ENCODE measurements at regions not wholly inside any gene's neighbourhood (a gene's known extent, or its start where the extent isn't known, plus 50 kb on each side); places are given as distances from the start of the nearest gene placed in this dataset.

DNA sequence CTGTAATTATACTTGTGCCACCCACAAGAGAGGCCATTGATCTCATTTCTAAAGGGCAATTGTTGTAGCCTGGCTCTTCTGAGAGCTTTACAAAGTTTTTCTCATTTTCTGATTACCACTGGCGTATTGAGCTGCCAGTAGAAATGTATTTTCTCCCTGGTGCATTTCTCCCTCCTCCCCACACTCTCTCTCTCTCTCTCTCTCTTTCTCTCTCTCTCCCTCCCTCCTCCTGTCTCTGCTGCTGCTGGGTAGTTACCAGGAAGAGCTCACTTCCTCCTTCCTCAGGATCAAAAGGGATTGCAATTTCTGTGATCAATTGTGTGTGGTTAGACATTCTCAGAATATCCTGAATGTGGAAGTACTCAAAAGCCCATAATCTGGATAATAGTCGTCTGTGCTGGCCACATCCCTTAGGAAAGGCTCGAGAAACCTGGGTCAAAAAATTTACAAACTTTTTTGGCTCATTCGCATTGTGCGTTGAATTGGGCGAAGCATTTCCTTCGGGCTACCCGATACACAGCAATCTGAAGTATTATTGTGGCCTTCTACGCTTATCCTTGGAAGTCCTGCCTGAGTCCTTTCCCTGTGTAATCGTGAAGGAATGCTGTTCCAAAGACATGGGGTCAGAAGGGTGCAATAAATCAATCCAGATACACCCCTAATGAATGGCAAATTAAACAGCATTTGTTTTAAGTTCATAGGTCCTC, 254.8 kb downstream of the MSRB3 start:
- TF ChIP-seq, protein P1, sequence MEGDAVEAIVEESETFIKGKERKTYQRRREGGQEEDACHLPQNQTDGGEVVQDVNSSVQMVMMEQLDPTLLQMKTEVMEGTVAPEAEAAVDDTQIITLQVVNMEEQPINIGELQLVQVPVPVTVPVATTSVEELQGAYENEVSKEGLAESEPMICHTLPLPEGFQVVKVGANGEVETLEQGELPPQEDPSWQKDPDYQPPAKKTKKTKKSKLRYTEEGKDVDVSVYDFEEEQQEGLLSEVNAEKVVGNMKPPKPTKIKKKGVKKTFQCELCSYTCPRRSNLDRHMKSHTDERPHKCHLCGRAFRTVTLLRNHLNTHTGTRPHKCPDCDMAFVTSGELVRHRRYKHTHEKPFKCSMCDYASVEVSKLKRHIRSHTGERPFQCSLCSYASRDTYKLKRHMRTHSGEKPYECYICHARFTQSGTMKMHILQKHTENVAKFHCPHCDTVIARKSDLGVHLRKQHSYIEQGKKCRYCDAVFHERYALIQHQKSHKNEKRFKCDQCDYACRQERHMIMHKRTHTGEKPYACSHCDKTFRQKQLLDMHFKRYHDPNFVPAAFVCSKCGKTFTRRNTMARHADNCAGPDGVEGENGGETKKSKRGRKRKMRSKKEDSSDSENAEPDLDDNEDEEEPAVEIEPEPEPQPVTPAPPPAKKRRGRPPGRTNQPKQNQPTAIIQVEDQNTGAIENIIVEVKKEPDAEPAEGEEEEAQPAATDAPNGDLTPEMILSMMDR (IDR thresholded peaks at IDR 0.05; ENCODE audit: insufficient read depth, low read depth, low read length): no peak
- DNase-seq (ENCODE audit: low read depth): peak; percentile 79
- H3K4me3 ChIP-seq (ENCODE audit: low read depth, low read length): no peak overlapping the region

DNA sequence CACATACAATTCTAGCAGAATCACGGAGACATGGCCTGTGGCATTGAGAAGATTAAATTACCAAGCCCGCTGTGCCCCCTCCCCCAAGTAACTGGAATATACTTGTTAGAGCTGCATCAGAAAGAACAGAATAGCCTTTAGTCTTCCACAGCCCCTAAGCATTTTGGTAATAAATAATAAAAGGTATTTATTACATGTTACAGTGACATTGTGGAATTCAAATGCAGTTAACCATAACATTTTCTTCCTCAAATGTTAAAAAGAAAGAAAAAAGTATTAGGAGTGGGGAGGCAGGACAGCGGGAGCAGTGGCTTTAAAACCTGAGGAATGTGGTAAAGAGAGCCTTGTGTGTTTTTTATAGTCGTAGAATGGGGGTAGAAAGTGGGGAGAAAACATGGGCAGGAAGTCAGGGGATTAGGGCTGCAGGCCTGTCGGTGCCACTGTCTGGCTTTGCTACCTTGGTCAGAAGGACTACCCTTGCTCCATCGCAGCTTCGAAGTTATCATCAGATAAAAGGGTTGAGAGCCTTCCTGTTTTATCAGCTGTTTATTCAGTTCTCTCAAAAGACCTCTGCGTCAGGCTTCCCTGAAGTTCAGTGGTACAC, 255.9 kb downstream of the MSRB3 start:
- peak; percentile 92 for DNase-seq (ENCODE audit: low read depth)
- TF ChIP-seq, protein P1 (IDR thresholded peaks at IDR 0.05; ENCODE audit: insufficient read depth, low read depth, low read length): no peak
- no peak overlapping the region for H3K4me3 ChIP-seq (ENCODE audit: low read depth, low read length)

DNA sequence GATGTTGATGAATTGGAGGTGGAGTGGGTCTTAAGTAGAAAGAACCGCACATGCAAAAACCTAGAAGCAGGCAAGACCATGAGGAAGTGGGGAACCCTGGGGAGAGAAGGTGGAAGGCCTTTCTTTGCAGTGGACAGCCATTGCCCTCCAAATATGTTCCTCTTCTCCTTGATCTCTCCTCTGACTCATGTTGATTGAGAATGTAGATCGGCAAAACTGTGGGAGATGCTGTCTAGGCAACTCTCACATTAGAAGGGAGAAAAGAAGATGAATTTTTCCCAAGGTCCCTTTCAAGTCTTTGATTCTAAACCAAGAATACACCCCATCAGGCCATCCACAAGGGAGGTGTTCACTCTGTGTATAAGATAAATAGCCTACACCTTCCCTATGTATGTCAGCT, 257.5 kb downstream of the MSRB3 start:
- DNase-seq (ENCODE audit: low read depth): no peak
- H3K4me3 ChIP-seq (ENCODE audit: low read depth, low read length): no peak overlapping the region
- TF ChIP-seq, protein P1 (IDR thresholded peaks at IDR 0.05; ENCODE audit: insufficient read depth, low read depth, low read length): no peak

DNA sequence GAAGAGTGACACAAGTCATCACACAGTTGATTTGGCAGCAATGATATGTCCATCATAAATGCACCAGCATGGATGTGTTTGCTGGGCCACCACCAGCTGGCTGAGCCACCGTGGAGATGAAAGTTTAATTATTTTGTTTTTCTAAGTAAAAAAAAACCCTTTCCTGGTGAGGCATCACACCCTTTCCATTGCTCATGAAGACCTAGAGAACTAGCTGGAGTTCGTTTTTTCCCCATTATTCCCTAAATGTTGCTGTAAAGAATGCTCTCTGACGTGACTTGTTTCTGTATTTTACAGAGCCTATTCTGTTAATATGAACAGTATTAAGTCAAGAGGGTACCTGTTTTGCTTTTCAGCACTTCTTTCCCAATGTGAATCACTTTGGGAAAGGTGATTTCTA, 257.9 kb downstream of the MSRB3 start:
- no peak for DNase-seq (ENCODE audit: low read depth)
- no peak overlapping the region for H3K4me3 ChIP-seq (ENCODE audit: low read depth, low read length)
- TF ChIP-seq, protein P1 (IDR thresholded peaks at IDR 0.05; ENCODE audit: insufficient read depth, low read depth, low read length): no peak

DNA sequence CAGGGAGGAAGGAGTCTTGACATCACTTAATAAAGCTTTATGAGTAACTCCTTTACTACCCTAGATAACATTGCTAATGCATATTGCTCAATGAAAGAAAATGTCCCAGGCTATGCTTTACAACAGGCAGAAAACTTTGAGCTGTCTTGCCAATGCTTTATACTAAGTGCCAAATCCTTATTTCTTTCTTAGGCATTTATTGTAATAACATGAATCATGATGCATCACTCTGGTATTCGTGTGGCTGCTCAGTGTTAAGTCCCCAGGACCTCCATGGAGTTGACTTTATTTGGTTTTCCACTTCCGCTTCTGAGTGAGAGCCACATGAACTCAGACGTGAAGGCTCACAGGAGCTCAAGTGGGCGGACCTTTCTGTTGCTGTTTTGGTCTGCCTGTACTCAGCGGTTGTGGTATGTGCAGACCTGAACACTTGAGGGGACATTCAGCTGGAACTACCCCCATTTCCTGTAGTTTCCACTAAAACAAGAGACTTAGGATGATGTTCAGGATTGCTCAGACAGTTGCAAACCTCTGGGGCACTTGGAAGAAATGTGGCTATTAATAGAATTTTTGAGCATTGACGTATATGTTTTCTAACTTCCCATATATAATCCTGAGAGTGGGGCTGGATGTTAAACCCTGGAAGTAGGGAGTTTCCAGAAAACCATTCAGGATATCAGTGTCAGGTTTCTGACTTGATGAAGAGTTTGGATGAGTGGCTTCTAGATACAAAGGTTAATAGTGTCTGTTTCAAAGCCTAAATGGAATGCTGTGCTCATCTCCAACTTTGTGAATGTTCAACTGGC, 258.6 kb downstream of the MSRB3 start:
- TF ChIP-seq, protein P1 (IDR thresholded peaks at IDR 0.05; ENCODE audit: insufficient read depth, low read depth, low read length): no peak
- DNase-seq (ENCODE audit: low read depth): peak; percentile 100
- H3K4me3 ChIP-seq (ENCODE audit: low read depth, low read length): no peak overlapping the region

DNA sequence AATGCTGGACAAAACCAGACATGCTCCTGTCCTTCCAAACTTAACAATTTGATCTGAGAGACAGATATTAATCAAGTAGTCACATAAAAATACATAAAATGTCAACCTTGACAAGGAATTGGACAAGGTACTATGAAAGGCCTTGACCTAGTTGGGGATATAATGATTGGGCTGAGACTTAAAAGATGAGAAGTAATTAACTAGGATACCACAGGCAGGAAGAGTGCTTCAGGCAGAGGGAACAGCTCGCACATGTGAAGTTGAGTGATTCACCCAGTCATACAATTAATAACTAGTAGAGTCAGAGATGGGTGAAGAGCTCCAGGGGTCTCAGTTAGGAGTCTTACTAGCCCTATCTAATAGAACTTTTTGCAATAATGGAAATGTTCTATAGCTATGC, 259.5 kb downstream of the MSRB3 start:
- TF ChIP-seq, protein P1 (IDR thresholded peaks at IDR 0.05; ENCODE audit: insufficient read depth, low read depth, low read length): no peak
- no peak for DNase-seq (ENCODE audit: low read depth)
- H3K4me3 ChIP-seq (ENCODE audit: low read depth, low read length): no peak overlapping the region
